Neural progenitor cell (in vitro differentiated cells): ENCODE measurements at regions not wholly inside any gene's neighbourhood (a gene's known extent, or its start where the extent isn't known, plus 50 kb on each side); places are given as distances from the start of the nearest gene placed in this dataset.
A peak's percentile ranks its signal among the peaks of the same experiment; 100 is the strongest.

Experiments
- DNase-seq: peaks from one replicate; pipeline ENCODE4 v3.0.0-alpha.2; 2016; ENCODE audit warnings: low spot score
- H2AFZ ChIP-seq: fragments of 200-600 bp; sonication (generic); replicated peaks from 2 replicates; pipeline ENCODE4 v1.6.1; 2016; ENCODE audit warnings: antibody characterized with exemption
- H3F3A ChIP-seq: fragments of 200-600 bp; sonication (generic); 2 replicates; pipeline ENCODE4 v1.6.1; 2016; ENCODE audit warnings: antibody characterized with exemption, low read depth
- H3K27ac ChIP-seq: fragments of 200-600 bp; sonication (generic); 2 replicates; pipeline ENCODE4 v1.5.1; 2016; ENCODE audit warnings: mild to moderate bottlenecking
- H3K27me3 ChIP-seq: fragments of 200-600 bp; sonication (generic); 2 replicates; pipeline ENCODE4 v1.6.1; 2016; ENCODE audit warnings: mild to moderate bottlenecking, moderate library complexity
- H3K36me3 ChIP-seq: fragments of 200-600 bp; sonication (generic); 2 replicates; pipeline ENCODE4 v1.5.1; 2016
- H3K4me1 ChIP-seq: fragments of 200-600 bp; sonication (generic); 2 replicates; pipeline ENCODE4 v1.6.1; 2016; ENCODE audit warnings: mixed run types
- H3K4me2 ChIP-seq: fragments of 200-600 bp; sonication (generic); 2 replicates; pipeline ENCODE4 v1.6.1; 2016
- H3K4me3 ChIP-seq: fragments of 200-600 bp; sonication (generic); 2 replicates; pipeline ENCODE4 v1.5.1; 2016
- H3K79me2 ChIP-seq: fragments of 200-600 bp; sonication (generic); 2 replicates; pipeline ENCODE4 v1.6.1; 2016; ENCODE audit warnings: low read depth
- H3K9ac ChIP-seq: fragments of 200-600 bp; sonication (generic); 2 replicates; pipeline ENCODE4 v1.6.1; 2016
- H3K9me3 ChIP-seq: fragments of 200-600 bp; sonication (generic); 2 replicates; pipeline ENCODE4 v1.5.1; 2016; ENCODE audit warnings: low read depth
- H4K20me1 ChIP-seq: fragments of 200-600 bp; sonication (generic); 2 replicates; pipeline ENCODE4 v1.6.1; 2016; ENCODE audit warnings: low read depth
- H3K27ac Mint-ChIP-seq: 3 replicates; pipeline ENCODE4 v1.8.0; 2021; ENCODE audit warnings: mixed read lengths
- H3K27me3 Mint-ChIP-seq: 2 replicates; pipeline ENCODE4 v1.8.0; 2022; ENCODE audit warnings: low read depth, mild to moderate bottlenecking, inconsistent platforms, moderate library complexity, mixed read lengths; ENCODE audit not compliant: insufficient read depth
- H3K36me3 Mint-ChIP-seq: 3 replicates; pipeline ENCODE4 v1.8.0; 2021; ENCODE audit warnings: mixed read lengths
- H3K4me1 Mint-ChIP-seq: 3 replicates; pipeline ENCODE4 v1.8.0; 2021; ENCODE audit warnings: mixed read lengths
- H3K4me3 Mint-ChIP-seq: 3 replicates; pipeline ENCODE4 v1.8.0; 2021; ENCODE audit warnings: mild to moderate bottlenecking, moderate library complexity, mixed read lengths
- H3K9me3 Mint-ChIP-seq: 3 replicates; pipeline ENCODE4 v1.8.0; 2020; ENCODE audit warnings: mixed read lengths
- EZH2 ChIP-seq: fragments of 200-600 bp; sonication (generic); IDR thresholded peaks from 2 replicates; pipeline ENCODE4 v1.6.1; 2017; ENCODE audit warnings: antibody characterized with exemption, mild to moderate bottlenecking, moderate library complexity
- EZH2phosphoT487 ChIP-seq: fragments of 200-600 bp; sonication (generic); IDR thresholded peaks from 2 replicates; pipeline ENCODE4 v1.6.1; 2017; ENCODE audit warnings: antibody characterized with exemption
- TF ChIP-seq, protein P1 (sequence below): fragments of 200-600 bp; sonication (generic); IDR thresholded peaks from 2 replicates; pipeline ENCODE4 v1.5.1; 2017; ENCODE audit warnings: antibody characterized with exemption, mild to moderate bottlenecking

DNA sequence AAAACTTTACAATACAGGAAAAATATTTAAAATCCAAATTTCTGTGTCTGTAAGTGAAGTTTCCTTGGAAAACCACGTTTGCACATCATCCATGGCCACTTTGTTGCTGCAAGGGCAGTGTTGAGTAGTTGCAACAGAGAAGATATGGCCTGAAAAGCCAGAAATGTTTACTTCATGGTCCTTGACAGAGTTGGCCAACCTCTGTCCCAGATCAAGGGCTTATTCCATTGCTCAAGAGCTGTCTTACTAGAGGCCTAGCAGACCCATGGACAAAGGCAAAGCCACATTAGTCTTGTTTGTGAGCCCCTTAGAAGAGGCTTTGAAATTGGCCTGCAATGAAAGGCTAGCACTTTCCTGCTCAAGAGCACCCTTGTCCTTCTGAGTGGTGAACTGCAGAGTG is 119.4 kb downstream of the GAS1 start:
- no peak overlapping the region for H3K4me3 Mint-ChIP-seq
- no peak overlapping the region for H3K27ac Mint-ChIP-seq
- H3K79me2 ChIP-seq = no peaks in the 10 kb centered on the region
- DNase-seq = no peak
- TF ChIP-seq, protein P1, sequence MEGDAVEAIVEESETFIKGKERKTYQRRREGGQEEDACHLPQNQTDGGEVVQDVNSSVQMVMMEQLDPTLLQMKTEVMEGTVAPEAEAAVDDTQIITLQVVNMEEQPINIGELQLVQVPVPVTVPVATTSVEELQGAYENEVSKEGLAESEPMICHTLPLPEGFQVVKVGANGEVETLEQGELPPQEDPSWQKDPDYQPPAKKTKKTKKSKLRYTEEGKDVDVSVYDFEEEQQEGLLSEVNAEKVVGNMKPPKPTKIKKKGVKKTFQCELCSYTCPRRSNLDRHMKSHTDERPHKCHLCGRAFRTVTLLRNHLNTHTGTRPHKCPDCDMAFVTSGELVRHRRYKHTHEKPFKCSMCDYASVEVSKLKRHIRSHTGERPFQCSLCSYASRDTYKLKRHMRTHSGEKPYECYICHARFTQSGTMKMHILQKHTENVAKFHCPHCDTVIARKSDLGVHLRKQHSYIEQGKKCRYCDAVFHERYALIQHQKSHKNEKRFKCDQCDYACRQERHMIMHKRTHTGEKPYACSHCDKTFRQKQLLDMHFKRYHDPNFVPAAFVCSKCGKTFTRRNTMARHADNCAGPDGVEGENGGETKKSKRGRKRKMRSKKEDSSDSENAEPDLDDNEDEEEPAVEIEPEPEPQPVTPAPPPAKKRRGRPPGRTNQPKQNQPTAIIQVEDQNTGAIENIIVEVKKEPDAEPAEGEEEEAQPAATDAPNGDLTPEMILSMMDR = no peak
- H3K4me3 ChIP-seq = no peak overlapping the region
- peaks cover 14% of the 10 kb centered on the region for H3K9me3 Mint-ChIP-seq
- H3K27me3 ChIP-seq = no peaks in the 10 kb centered on the region
- H4K20me1 ChIP-seq = no peaks in the 10 kb centered on the region
- no peaks in the 10 kb centered on the region for H3F3A ChIP-seq
- H3K27me3 Mint-ChIP-seq = peaks cover 4% of the 10 kb centered on the region
- no peaks in the 10 kb centered on the region for H3K36me3 Mint-ChIP-seq
- no peak overlapping the region for H2AFZ ChIP-seq
- H3K9me3 ChIP-seq = no peaks in the 10 kb centered on the region
- no peaks in the 10 kb centered on the region for H3K36me3 ChIP-seq
- H3K9ac ChIP-seq = no peak overlapping the region
- no peak overlapping the region for H3K27ac ChIP-seq
- no peaks in the 10 kb centered on the region for H3K4me1 ChIP-seq
- peaks cover 8% of the 10 kb centered on the region for H3K4me1 Mint-ChIP-seq
- H3K4me2 ChIP-seq = no peak overlapping the region

DNA sequence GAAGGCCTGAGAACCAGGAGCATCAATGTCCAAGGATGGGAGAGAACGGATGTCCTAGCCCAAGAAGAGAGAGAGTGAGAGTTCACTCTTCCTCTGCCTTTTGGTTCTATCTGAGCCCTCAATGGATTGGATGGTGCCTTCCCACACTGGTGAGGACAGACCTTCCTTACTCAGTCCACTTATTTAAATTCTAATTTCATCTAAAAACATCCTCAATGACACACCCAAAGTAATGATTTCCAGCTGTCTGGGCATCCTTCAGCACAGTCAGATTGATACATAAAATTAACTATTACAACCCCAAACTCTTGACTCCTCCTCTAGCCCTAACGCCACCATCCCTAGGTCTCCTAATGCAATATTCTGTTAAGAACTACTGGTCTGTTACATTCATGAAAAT is 122.0 kb downstream of the GAS1 start:
- Mint-ChIP-seq H3K36me3 (no peaks in the 10 kb centered on the region), H3K9me3 (peaks cover 19% of the 10 kb centered on the region), H3K27me3 (peaks cover 4% of the 10 kb centered on the region), H3K4me1 (peaks cover 23% of the 10 kb centered on the region), H3K27ac (no peak overlapping the region), H3K4me3 (no peak overlapping the region)
- no peaks in the 10 kb centered on the region for H3K27me3 ChIP-seq
- no peak for DNase-seq
- H3K4me1 ChIP-seq = peaks cover 10% of the 10 kb centered on the region
- no peaks in the 10 kb centered on the region for H4K20me1 ChIP-seq
- no peak overlapping the region for H3K9ac ChIP-seq
- H3K9me3 ChIP-seq = no peaks in the 10 kb centered on the region
- H3K4me3 ChIP-seq = no peak overlapping the region
- H3K27ac ChIP-seq = no peak overlapping the region
- TF ChIP-seq EZH2phosphoT487 (no peak), EZH2 (no peak)
- TF ChIP-seq, protein P1 = no peak
- H3F3A ChIP-seq = no peaks in the 10 kb centered on the region
- H3K4me2 ChIP-seq = no peak overlapping the region
- no peaks in the 10 kb centered on the region for H3K79me2 ChIP-seq
- no peaks in the 10 kb centered on the region for H3K36me3 ChIP-seq
- no peak overlapping the region for H2AFZ ChIP-seq

DNA sequence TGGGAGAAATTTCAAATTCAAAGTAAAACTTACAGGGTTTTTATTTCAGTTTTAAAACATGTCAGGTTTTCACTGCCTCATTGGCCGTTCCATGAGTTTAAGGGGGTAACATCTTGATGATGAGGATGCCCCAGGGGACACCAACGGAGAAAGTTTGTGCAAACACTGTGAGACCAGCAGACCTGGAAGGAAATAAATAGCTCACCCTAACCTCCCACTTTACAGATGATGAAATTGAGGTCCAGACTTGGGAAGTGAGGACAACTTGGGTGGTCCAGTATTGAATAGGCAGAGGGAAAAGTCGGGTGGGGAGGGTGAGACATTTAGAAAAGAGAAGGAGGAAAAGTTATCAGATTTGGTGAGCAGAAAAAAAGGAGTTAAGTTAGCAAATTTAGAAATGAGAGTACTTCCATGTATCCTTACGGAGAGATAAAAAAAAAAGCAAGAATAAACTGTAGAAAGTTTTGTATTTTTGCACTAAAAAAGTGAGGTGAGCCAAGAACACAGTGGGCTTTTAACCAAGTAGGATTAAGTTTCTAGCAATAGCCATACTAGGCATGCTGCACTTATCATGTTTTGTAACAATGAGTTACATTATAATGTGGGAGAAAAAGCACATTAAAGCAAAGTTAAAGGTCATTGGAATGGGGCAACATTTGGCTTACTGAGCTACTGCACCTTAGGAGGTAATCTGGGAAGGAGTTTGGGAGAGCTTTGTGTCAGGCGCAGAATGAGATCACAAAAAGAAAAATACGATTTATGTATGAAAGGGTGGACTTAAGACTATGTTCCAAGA is 125.1 kb downstream of the GAS1 start:
- Histone ChIP-seq H2AFZ (no peak overlapping the region), H3K36me3 (no peaks in the 10 kb centered on the region), H3K9me3 (no peaks in the 10 kb centered on the region), H3K79me2 (no peaks in the 10 kb centered on the region), H3K4me3 (no peak overlapping the region), H3F3A (no peaks in the 10 kb centered on the region), H3K4me2 (no peak overlapping the region), H4K20me1 (no peaks in the 10 kb centered on the region), H3K27me3 (no peaks in the 10 kb centered on the region), H3K9ac (no peak overlapping the region), H3K4me1 (peaks cover 10% of the 10 kb centered on the region), H3K27ac (no peak overlapping the region)
- DNase-seq = no peak
- Mint-ChIP-seq H3K4me3 (no peak overlapping the region), H3K4me1 (peaks cover 18% of the 10 kb centered on the region), H3K36me3 (no peaks in the 10 kb centered on the region), H3K27me3 (peaks cover 2% of the 10 kb centered on the region), H3K9me3 (peaks cover 22% of the 10 kb centered on the region), H3K27ac (no peak overlapping the region)
- TF ChIP-seq EZH2 = no peak

DNA sequence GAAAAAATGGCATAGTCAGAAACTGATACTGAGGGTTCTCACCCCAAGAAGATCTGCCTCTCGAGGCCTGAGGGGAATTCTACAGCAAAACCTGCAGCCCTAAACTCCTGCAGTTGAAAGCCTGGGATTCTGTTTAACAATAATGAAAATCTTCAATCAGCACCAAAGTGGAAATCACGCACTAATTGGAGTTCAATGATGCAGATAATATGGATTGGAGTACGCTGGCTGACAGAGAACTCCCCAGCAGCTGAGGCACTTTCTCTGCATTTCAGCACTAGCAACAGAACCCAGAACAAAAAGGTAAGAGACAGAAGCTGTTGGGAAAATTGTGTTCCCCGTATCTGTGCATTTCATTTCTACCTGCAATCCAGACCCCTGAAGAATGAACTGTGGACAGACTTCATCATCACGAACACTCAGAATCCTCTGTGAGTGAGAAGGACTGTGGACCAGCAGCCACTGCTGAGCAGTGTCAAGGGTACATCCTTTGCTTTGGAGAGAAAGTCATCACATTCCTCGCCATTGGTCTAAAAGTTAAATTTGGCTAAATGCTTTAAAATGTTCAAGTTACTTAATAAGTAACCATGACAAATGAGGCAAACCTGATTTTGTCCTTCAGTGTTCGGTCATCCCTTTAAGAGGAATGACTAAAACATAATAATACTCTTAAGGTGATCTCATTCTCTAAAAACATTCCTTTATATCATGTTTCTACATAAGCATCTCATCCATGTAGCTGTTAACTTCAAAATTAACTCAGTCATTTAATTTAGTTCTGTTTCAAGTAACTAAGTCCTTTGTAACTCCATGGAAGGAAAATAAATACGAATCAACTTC is 126.1 kb downstream of the GAS1 start:
- no peak overlapping the region for H3K27ac Mint-ChIP-seq
- H3K9me3 Mint-ChIP-seq = peaks cover 20% of the 10 kb centered on the region
- no peak for TF ChIP-seq EZH2phosphoT487
- no peak for TF ChIP-seq EZH2
- TF ChIP-seq, protein P1 = no peak
- no peaks in the 10 kb centered on the region for H3K36me3 Mint-ChIP-seq
- peaks cover 18% of the 10 kb centered on the region for H3K4me1 Mint-ChIP-seq
- no peak overlapping the region for H3K9ac ChIP-seq
- H3F3A ChIP-seq = no peaks in the 10 kb centered on the region
- H4K20me1 ChIP-seq = no peaks in the 10 kb centered on the region
- no peak overlapping the region for H2AFZ ChIP-seq
- no peak overlapping the region for H3K4me3 ChIP-seq
- H3K27me3 Mint-ChIP-seq = peaks cover 2% of the 10 kb centered on the region
- DNase-seq = peak; percentile 61
- no peaks in the 10 kb centered on the region for H3K79me2 ChIP-seq
- peaks cover 10% of the 10 kb centered on the region for H3K4me1 ChIP-seq
- H3K27me3 ChIP-seq = no peaks in the 10 kb centered on the region
- H3K36me3 ChIP-seq = no peaks in the 10 kb centered on the region
- H3K27ac ChIP-seq = no peak overlapping the region
- H3K9me3 ChIP-seq = no peaks in the 10 kb centered on the region
- H3K4me3 Mint-ChIP-seq = peak overlapping the region; percentile 44
- H3K4me2 ChIP-seq = peak overlapping the region; percentile 10
